HepG2 (cell line): ENCODE measurements at regions not wholly inside any gene's neighbourhood (a gene's known extent, or its start where the extent isn't known, plus 50 kb on each side); places are given as distances from the start of the nearest gene placed in this dataset.

Source experiments
- AHR ChIP-seq: IDR thresholded peaks from 2 replicates; pipeline ENCODE4 v1.6.1; 2018; ENCODE audit warnings: missing genetic modification reagents, missing compliant biosample characterization
- FOXA3 ChIP-seq: IDR thresholded peaks from 2 replicates; pipeline ENCODE4 v1.6.1; 2016; ENCODE audit warnings: missing genetic modification reagents, missing compliant biosample characterization
- GATAD1 ChIP-seq: IDR thresholded peaks from 2 replicates; pipeline ENCODE4 v1.6.1; 2016; ENCODE audit warnings: missing genetic modification reagents, missing compliant biosample characterization
- HNRNPUL1 ChIP-seq: fragments of 200-400 bp; formaldehyde crosslinking; IDR thresholded peaks from 2 replicates; pipeline ENCODE4 v1.6.1; 2017; ENCODE audit warnings: low read depth, mild to moderate bottlenecking, low read length, moderate library complexity
- KLF9 ChIP-seq: IDR thresholded peaks from 2 replicates; pipeline ENCODE4 v1.6.1; 2016; ENCODE audit warnings: low read depth
- PTBP1 ChIP-seq: fragments of 200-400 bp; formaldehyde crosslinking; IDR thresholded peaks from 2 replicates; pipeline ENCODE4 v1.6.1; 2018; ENCODE audit warnings: low read length, low read depth; ENCODE audit not compliant: poor library complexity, severe bottlenecking
- RARA ChIP-seq: IDR thresholded peaks from 2 replicates; pipeline ENCODE4 v1.6.1; 2016; ENCODE audit warnings: missing genetic modification reagents, missing compliant biosample characterization
- RELA ChIP-seq: sonication (generic); formaldehyde crosslinking; IDR thresholded peaks from 2 replicates; pipeline ENCODE4 v1.4.0; 2020; ENCODE audit warnings: missing genetic modification reagents
- RXRA ChIP-seq: sonication (generic); formaldehyde crosslinking; IDR thresholded peaks from 2 replicates; pipeline ENCODE4 v1.5.1; 2020; ENCODE audit warnings: missing genetic modification reagents
- ZC3H4 ChIP-seq: sonication (generic); formaldehyde crosslinking; IDR thresholded peaks from 2 replicates; pipeline ENCODE4 v1.4.0; 2020; ENCODE audit warnings: missing genetic modification reagents, borderline replicate concordance
- ZNF292 ChIP-seq: sonication (generic); formaldehyde crosslinking; IDR thresholded peaks from 2 replicates; pipeline ENCODE4 v1.8.1; 2022; ENCODE audit warnings: mild to moderate bottlenecking, low read depth, missing genetic modification reagents, borderline replicate concordance
- ZNF501 ChIP-seq: sonication (generic); formaldehyde crosslinking; IDR thresholded peaks from 2 replicates; pipeline ENCODE4 v1.5.1; 2020; ENCODE audit warnings: mild to moderate bottlenecking, moderate library complexity, missing genetic modification reagents
- ZNF530 ChIP-seq: sonication (generic); formaldehyde crosslinking; IDR thresholded peaks from 2 replicates; pipeline ENCODE4 v1.5.0; 2020; ENCODE audit warnings: low read depth, mild to moderate bottlenecking, missing genetic modification reagents
- ZNF616 ChIP-seq: sonication (generic); formaldehyde crosslinking; IDR thresholded peaks from 2 replicates; pipeline ENCODE4 v1.5.0; 2020; ENCODE audit warnings: low read depth, mild to moderate bottlenecking, missing genetic modification reagents
- TF ChIP-seq, protein P1 (sequence below): sonication (generic); formaldehyde crosslinking; IDR thresholded peaks from 2 replicates; pipeline ENCODE4 v1.8.1; 2023; ENCODE audit warnings: mild to moderate bottlenecking, inconsistent platforms, moderate library complexity, missing genetic modification reagents, borderline replicate concordance
- TF ChIP-seq, protein P2 (sequence below): sonication (generic); formaldehyde crosslinking; IDR thresholded peaks from 2 replicates; pipeline ENCODE4 v1.4.0; 2020; ENCODE audit warnings: mild to moderate bottlenecking, missing genetic modification reagents
- TF ChIP-seq, protein P3 (sequence below): fragments of 450-650 bp; IDR thresholded peaks from 2 replicates; pipeline ENCODE4 v1.6.1; 2017
- TF ChIP-seq, protein P4 (sequence below): IDR thresholded peaks from 2 replicates; pipeline ENCODE4 v1.6.1; 2016; ENCODE audit warnings: missing genetic modification reagents, missing compliant biosample characterization

DNA sequence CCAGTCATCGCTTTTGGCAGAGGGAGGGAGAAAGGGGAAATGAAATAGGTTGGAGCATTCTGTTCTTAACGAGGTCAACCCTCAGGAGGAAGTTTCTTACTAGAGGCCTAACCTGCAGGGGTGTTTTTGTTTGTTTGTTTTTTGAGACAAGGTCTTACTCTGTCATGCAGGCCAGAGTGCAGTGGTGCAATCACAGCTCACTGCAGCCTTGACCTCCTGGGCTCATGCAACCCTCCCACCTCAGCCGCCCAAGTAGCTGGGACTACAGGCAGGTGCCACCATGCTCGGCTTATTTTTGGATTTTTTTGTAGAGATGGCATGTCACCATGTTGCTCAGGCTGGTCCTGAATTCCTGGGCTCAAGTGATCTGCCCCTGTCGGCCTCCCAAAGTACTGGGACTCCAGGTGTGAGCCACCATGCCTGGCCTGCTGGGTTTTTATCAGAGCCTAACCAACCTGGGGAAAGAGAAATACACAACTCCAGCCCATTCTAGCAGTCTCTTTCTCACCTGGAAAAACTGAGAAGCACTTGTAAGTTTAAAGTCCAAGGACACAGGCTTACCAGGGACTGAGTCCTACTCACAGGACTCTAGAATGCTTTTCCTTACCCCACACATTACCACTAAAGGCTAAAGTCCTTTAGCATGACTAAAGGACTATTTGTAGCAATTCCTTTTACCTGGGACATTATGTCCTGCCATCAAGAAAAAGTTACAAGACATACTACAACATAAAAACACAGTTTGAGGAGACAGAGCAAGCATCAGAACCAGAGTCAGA lies 101.0 kb upstream of the EGFR start (continued):
- TF ChIP-seq, protein P1, sequence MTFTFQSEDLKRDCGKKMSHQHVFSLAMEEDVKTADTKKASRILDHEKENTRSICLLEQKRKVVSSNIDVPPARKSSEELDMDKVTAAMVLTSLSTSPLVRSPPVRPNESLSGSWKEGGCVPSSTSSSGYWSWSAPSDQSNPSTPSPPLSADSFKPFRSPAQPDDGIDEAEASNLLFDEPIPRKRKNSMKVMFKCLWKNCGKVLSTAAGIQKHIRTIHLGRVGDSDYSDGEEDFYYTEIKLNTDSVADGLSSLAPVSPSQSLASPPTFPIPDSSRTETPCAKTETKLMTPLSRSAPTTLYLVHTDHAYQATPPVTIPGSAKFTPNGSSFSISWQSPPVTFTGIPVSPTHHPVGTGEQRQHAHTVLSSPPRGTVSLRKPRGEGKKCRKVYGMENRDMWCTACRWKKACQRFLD (CRISPR knock-in tag), result no peak
- TF ChIP-seq KLF9 (CRISPR knock-in tag) (no peak), ZNF530 (CRISPR knock-in tag) (no peak), RXRA (CRISPR knock-in tag) (peak; percentile 64; the same call in 1 of the 2 replicates), ZC3H4 (CRISPR knock-in tag) (no peak), ZNF616 (CRISPR knock-in tag) (no peak), AHR (CRISPR knock-in tag) (no peak), FOXA3 (CRISPR knock-in tag) (peak; percentile 75), ZNF501 (CRISPR knock-in tag) (peak; percentile 24; the same call in 1 of the 2 replicates), PTBP1 (no peak), RELA (CRISPR knock-in tag) (no peak), HNRNPUL1 (no peak), RARA (CRISPR knock-in tag) (peak; percentile 93), GATAD1 (CRISPR knock-in tag) (peak; percentile 32; the same call in 1 of the 2 replicates), ZNF292 (CRISPR knock-in tag) (0 out of 2 replicates have a peak, but pooled peaks have one; percentile 59)
- TF ChIP-seq, protein P2, sequence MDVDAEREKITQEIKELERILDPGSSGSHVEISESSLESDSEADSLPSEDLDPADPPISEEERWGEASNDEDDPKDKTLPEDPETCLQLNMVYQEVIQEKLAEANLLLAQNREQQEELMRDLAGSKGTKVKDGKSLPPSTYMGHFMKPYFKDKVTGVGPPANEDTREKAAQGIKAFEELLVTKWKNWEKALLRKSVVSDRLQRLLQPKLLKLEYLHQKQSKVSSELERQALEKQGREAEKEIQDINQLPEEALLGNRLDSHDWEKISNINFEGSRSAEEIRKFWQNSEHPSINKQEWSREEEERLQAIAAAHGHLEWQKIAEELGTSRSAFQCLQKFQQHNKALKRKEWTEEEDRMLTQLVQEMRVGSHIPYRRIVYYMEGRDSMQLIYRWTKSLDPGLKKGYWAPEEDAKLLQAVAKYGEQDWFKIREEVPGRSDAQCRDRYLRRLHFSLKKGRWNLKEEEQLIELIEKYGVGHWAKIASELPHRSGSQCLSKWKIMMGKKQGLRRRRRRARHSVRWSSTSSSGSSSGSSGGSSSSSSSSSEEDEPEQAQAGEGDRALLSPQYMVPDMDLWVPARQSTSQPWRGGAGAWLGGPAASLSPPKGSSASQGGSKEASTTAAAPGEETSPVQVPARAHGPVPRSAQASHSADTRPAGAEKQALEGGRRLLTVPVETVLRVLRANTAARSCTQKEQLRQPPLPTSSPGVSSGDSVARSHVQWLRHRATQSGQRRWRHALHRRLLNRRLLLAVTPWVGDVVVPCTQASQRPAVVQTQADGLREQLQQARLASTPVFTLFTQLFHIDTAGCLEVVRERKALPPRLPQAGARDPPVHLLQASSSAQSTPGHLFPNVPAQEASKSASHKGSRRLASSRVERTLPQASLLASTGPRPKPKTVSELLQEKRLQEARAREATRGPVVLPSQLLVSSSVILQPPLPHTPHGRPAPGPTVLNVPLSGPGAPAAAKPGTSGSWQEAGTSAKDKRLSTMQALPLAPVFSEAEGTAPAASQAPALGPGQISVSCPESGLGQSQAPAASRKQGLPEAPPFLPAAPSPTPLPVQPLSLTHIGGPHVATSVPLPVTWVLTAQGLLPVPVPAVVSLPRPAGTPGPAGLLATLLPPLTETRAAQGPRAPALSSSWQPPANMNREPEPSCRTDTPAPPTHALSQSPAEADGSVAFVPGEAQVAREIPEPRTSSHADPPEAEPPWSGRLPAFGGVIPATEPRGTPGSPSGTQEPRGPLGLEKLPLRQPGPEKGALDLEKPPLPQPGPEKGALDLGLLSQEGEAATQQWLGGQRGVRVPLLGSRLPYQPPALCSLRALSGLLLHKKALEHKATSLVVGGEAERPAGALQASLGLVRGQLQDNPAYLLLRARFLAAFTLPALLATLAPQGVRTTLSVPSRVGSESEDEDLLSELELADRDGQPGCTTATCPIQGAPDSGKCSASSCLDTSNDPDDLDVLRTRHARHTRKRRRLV (CRISPR knock-in tag), result no peak
- TF ChIP-seq, protein P3, sequence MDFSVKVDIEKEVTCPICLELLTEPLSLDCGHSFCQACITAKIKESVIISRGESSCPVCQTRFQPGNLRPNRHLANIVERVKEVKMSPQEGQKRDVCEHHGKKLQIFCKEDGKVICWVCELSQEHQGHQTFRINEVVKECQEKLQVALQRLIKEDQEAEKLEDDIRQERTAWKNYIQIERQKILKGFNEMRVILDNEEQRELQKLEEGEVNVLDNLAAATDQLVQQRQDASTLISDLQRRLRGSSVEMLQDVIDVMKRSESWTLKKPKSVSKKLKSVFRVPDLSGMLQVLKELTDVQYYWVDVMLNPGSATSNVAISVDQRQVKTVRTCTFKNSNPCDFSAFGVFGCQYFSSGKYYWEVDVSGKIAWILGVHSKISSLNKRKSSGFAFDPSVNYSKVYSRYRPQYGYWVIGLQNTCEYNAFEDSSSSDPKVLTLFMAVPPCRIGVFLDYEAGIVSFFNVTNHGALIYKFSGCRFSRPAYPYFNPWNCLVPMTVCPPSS, result no peak
- TF ChIP-seq, protein P4, sequence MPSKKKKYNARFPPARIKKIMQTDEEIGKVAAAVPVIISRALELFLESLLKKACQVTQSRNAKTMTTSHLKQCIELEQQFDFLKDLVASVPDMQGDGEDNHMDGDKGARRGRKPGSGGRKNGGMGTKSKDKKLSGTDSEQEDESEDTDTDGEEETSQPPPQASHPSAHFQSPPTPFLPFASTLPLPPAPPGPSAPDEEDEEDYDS (CRISPR knock-in tag), result no peak
